GM19463 (cell line): ENCODE measurements at regions not wholly inside any gene's neighbourhood (a gene's known extent, or its start where the extent isn't known, plus 50 kb on each side); places are given as distances from the start of the nearest gene placed in this dataset.
"Not testable (repeated sequence)": the region's sequence is repeated elsewhere in the genome, so short reads cannot be mapped to it uniquely, and the experiment has no call there.

ENCODE experiments used
- ATAC-seq: cut with Tn5 transposase; IDR thresholded peaks from one replicate; pipeline ENCODE4 v1.9.1; 2021; ENCODE audit warnings: mild to moderate bottlenecking, moderate library complexity; ENCODE audit not compliant: unreplicated experiment

GRCh38 chr13:64756621-64757020 is 2473.5 kb downstream of the PCDH9 start:
- no peak for ATAC-seq

- ATAC-seq: no peak
Measured at GRCh38 chr13:64755961-64756360, 2474.2 kb downstream of the PCDH9 start.

- ATAC-seq: no peak
Measured at GRCh38 chr13:64753233-64754000, 2476.7 kb downstream of the PCDH9 start.

GRCh38 chr13:64749301-64749700 is 2480.8 kb downstream of the PCDH9 start:
- no peak for ATAC-seq

GRCh38 chr13:64746845-64747244 is 2483.3 kb downstream of the PCDH9 start:
- ATAC-seq: no peak

- no peak for ATAC-seq
Measured at GRCh38 chr13:64740493-64740892, 2489.6 kb downstream of the PCDH9 start.

GRCh38 chr13:64725492-64725891 is 2504.6 kb downstream of the PCDH9 start:
- no peak for ATAC-seq

GRCh38 chr13:64723724-64724123 is 2506.4 kb downstream of the PCDH9 start:
- ATAC-seq: no peak

- ATAC-seq: no peak
Measured at GRCh38 chr13:64718116-64718515, 2512.0 kb downstream of the PCDH9 start.

- no peak for ATAC-seq
Measured at GRCh38 chr13:64716936-64717335, 2513.2 kb downstream of the PCDH9 start.

- no peak for ATAC-seq
Measured at GRCh38 chr13:64709079-64709478, 2521.1 kb downstream of the PCDH9 start.

GRCh38 chr13:64704121-64704649 is 2526.0 kb downstream of the PCDH9 start:
- ATAC-seq: no peak

- no peak for ATAC-seq
Measured at GRCh38 chr13:64697226-64697625, 2532.9 kb downstream of the PCDH9 start.

- ATAC-seq: no peak
Measured at GRCh38 chr13:64688893-64689677, 2541.1 kb downstream of the PCDH9 start.

GRCh38 chr13:64686536-64686935 is 2543.6 kb downstream of the PCDH9 start:
- not testable (repeated sequence) for ATAC-seq

GRCh38 chr13:64684685-64685431 is 2545.3 kb downstream of the PCDH9 start:
- no peak for ATAC-seq

GRCh38 chr13:64684108-64684507 is 2546.0 kb downstream of the PCDH9 start:
- ATAC-seq: no peak

GRCh38 chr13:64680739-64681138 is 2549.4 kb downstream of the PCDH9 start:
- no peak for ATAC-seq

GRCh38 chr13:64675255-64675892 is 2554.8 kb downstream of the PCDH9 start:
- ATAC-seq: no peak

GRCh38 chr13:64674126-64674525 is 2556.0 kb downstream of the PCDH9 start:
- no peak for ATAC-seq

GRCh38 chr13:64672751-64673150 is 2557.4 kb downstream of the PCDH9 start:
- no peak for ATAC-seq
